ENCODE measurements at regions not wholly inside any gene's neighbourhood (a gene's known extent, or its start where the extent isn't known, plus 50 kb on each side); places are given as distances from the start of the nearest gene placed in this dataset.

DNA sequence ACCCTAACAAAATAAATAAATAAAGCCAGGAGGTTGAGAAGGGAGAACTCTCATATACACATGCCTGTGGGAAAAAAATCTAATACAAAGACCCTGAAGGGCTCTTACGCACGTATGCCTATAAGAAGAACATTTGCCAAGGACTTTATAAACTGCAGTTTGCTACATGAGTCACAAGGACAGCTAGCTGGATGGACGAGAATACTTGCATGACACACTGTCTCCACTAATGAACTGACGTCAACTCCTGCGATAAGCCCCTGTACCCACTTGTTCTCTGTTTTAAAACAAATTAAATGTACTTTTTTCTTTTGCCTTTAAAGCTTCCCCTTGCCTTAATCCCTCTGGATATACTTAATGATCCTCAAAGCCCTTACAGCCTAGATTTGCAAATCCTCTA, 374.6 kb upstream of the GHITM start:
- Histone ChIP-seq H2AFZ (ENCODE audit: low read length) (no peak overlapping the region), H2BK5ac (ENCODE audit: low read depth, low read length) (no peak overlapping the region), H3K4me2 (ENCODE audit: insufficient read depth in 1 of 2, low read depth in 2 of 2, low read length in 2 of 2) (no peak overlapping the region), H4K91ac (replicated peaks; ENCODE audit: insufficient read length, low read length) (no peak overlapping the region), H3K79me2 (ENCODE audit: control insufficient read depth in 1 of 2, insufficient read depth in 2 of 2, low read length in 2 of 2) (no peaks in the 10 kb centered on the region), H3K14ac (ENCODE audit: insufficient read length) (no peak overlapping the region), H3K27ac (ENCODE audit: low read depth, low read length) (no peak overlapping the region), H2BK120ac (replicated peaks; ENCODE audit: low read depth, low read length) (no peak overlapping the region), H3K9ac (replicated peaks in 1 of 4; ENCODE audit: extremely low read depth in 1 of 4, low read depth in 3 of 4, low read length in 3 of 4) (no peak overlapping the region), H4K20me1 (replicated peaks in 1 of 2; ENCODE audit: control insufficient read depth in 1 of 2, insufficient read depth in 2 of 2, low read length in 2 of 2) (peaks cover under 1 to 3% of the 10 kb centered on the region in 2 experiments), H2BK15ac (ENCODE audit: low read length) (no peak overlapping the region), H3K36me3 (ENCODE audit: control insufficient read depth in 2 of 4, insufficient read depth in 4 of 4, low read length in 3 of 4) (no peaks in the 10 kb centered on the region), H3K4ac (replicated peaks; ENCODE audit: insufficient read length, low read depth, low read length) (no peak overlapping the region), H3K23me2 (ENCODE audit: low read depth, low read length) (no peaks in the 10 kb centered on the region), H3K56ac (replicated peaks; ENCODE audit: insufficient read length, low read depth, low read length) (no peak overlapping the region), H3K4me3 (ENCODE audit: extremely low read depth in 1 of 4, insufficient read depth in 2 of 4, low read depth in 3 of 4, low read length in 4 of 4) (no peak overlapping the region), H2BK12ac (ENCODE audit: low read depth, low read length) (no peak overlapping the region), H2AK5ac (ENCODE audit: low read depth, low read length) (no peak overlapping the region), H3K9me3 (ENCODE audit: insufficient read depth in 2 of 2, low read depth in 1 of 2, low read length in 1 of 2) (no peaks in the 10 kb centered on the region), H3K27me3 (replicated peaks in 1 of 4; ENCODE audit: control insufficient read depth in 3 of 4, extremely low read depth in 1 of 4, insufficient read depth in 3 of 4, low read length in 3 of 4) (peaks cover 10 to 17% (median 14%) of the 10 kb centered on the region in 4 experiments), H4K8ac (ENCODE audit: extremely low read depth, insufficient read depth, low read length) (no peak overlapping the region), H3K18ac (ENCODE audit: extremely low read depth, low read length) (no peak overlapping the region), H3K79me1 (ENCODE audit: low read depth, low read length) (no peaks in the 10 kb centered on the region), H3K4me1 (replicated peaks in 1 of 4; ENCODE audit: control insufficient read depth in 3 of 4, insufficient read depth in 4 of 4, low read length in 3 of 4) (peaks cover 0 to 3% (median 0%) of the 10 kb centered on the region in 4 experiments; a peak in 1 of 7 replicates), H4K5ac (ENCODE audit: insufficient read length, low read depth, low read length) (no peak overlapping the region), H2BK20ac (ENCODE audit: low read length) (no peak overlapping the region), H3K23ac (ENCODE audit: insufficient read length) (no peak overlapping the region)
- POLR2A ChIA-PET (ENCODE audit: partially characterized antibody), result no interaction called here
- TF ChIP-seq YY1 (IDR thresholded peaks at IDR 0.05; ENCODE audit: low read depth, low read length), result no peak
- no peak for TF ChIP-seq RBBP5 (IDR thresholded peaks at IDR 0.05; ENCODE audit: borderline replicate concordance, low read depth, low read length)
- TF ChIP-seq ASH2L (IDR thresholded peaks at IDR 0.05; ENCODE audit: low read length), result no peak
- no peak for TF ChIP-seq POLR2AphosphoS5 (IDR thresholded peaks at IDR 0.05; ENCODE audit: low read depth, low read length)
- no peak for TF ChIP-seq NRF1 (IDR thresholded peaks at IDR 0.05; ENCODE audit: low read depth, low read length)
- TF ChIP-seq MAFK (IDR thresholded peaks at IDR 0.05; ENCODE audit: low read depth, low read length), result no peak
- no peak for TF ChIP-seq POLR2A (IDR thresholded peaks at IDR 0.05; ENCODE audit: control extremely low read depth in 1 of 2, low read depth in 2 of 2, low read length in 2 of 2)
- no peak for TF ChIP-seq SIX5 (IDR thresholded peaks at IDR 0.05; ENCODE audit: low read depth, low read length)
- TF ChIP-seq GTF2F1 (IDR thresholded peaks at IDR 0.05; ENCODE audit: borderline replicate concordance, low read depth, low read length), result no peak
- TF ChIP-seq CREB1 (IDR thresholded peaks at IDR 0.05), result no peak
- FAIRE-seq (no peak), DNase-seq (ENCODE audit: low read depth in 1 of 2, low spot score in 2 of 2) (no peak)
- CTCF ChIA-PET (ENCODE audit: partially characterized antibody), result interaction anchor here (1.2 kb wide), 1 partner anchor 10 kb away, joined by 3 read pairs; no protein-coding TSS in a partner anchor
- WGBS, 2 experiments (ENCODE audit: extremely low coverage in 1 of 2, insufficient coverage in 1 of 2, insufficient read length in 1 of 2, insufficient replicate concordance in 2 of 2, low coverage in 1 of 2, low lambda C conversion rate in 2 of 2, missing lambda C conversion rate in 1 of 2), result 86% methylated on average over 5 of the region's 5 CpGs; no CpG with 5 or more reads in 1 of the 2 experiments
